Trophoblast cell (in vitro differentiated cells and primary cell): ENCODE measurements at regions not wholly inside any gene's neighbourhood (a gene's known extent, or its start where the extent isn't known, plus 50 kb on each side); places are given as distances from the start of the nearest gene placed in this dataset.

Experiments used
- DNase-seq, 2 donors: peaks; one replicate each; pipeline ENCODE4 v3.0.0-alpha.2; 2016
- H2AFZ ChIP-seq: 2 replicates; pipeline ENCODE4 v1.6.1; 2013; ENCODE audit warnings: low read length, moderate library complexity, mild to moderate bottlenecking; ENCODE audit not compliant: insufficient read depth, poor library complexity
- H2AK5ac ChIP-seq: 2 replicates; pipeline ENCODE4 v1.6.1; 2013; ENCODE audit warnings: mild to moderate bottlenecking, low read length
- H2BK120ac ChIP-seq: 2 replicates; pipeline ENCODE4 v1.6.1; 2013; ENCODE audit warnings: low read length, mild to moderate bottlenecking, moderate library complexity; ENCODE audit not compliant: insufficient read depth, poor library complexity
- H2BK12ac ChIP-seq: 2 replicates; pipeline ENCODE4 v1.6.1; 2013; ENCODE audit warnings: mild to moderate bottlenecking, low read length, moderate library complexity
- H2BK5ac ChIP-seq: 2 replicates; pipeline ENCODE4 v1.6.1; 2013; ENCODE audit warnings: low read length, low read depth, moderate library complexity, mild to moderate bottlenecking; ENCODE audit not compliant: poor library complexity
- H3K14ac ChIP-seq: 2 replicates; pipeline ENCODE4 v1.6.1; 2013; ENCODE audit warnings: mild to moderate bottlenecking, low read length
- H3K18ac ChIP-seq: 2 replicates; pipeline ENCODE4 v1.6.1; 2013; ENCODE audit warnings: mild to moderate bottlenecking, low read length
- H3K23ac ChIP-seq: 2 replicates; pipeline ENCODE4 v1.6.1; 2013; ENCODE audit warnings: low read length
- H3K27ac ChIP-seq: 2 replicates; pipeline ENCODE4 v1.5.1; 2013; ENCODE audit warnings: low read depth, mild to moderate bottlenecking, inconsistent platforms, low read length, moderate library complexity
- H3K27me3 ChIP-seq: 2 replicates; pipeline ENCODE4 v1.6.1; 2013; ENCODE audit warnings: inconsistent platforms, mild to moderate bottlenecking, low read length, moderate library complexity; ENCODE audit not compliant: insufficient read depth
- H3K36me3 ChIP-seq, 2 experiments: 1 replicate in 1 of 2; 2 replicates in 1 of 2; pipeline ENCODE4 v1.6.1; 2013; ENCODE audit warnings: low read length in 2 of 2, mild to moderate bottlenecking in 2 of 2, moderate library complexity in 1 of 2; ENCODE audit not compliant: insufficient read depth in 2 of 2, control insufficient read depth in 1 of 2
- H3K4ac ChIP-seq: 2 replicates; pipeline ENCODE4 v1.6.1; 2013; ENCODE audit warnings: low read depth, mild to moderate bottlenecking, low read length, moderate library complexity
- H3K4me1 ChIP-seq, 2 experiments: 1 replicate in 1 of 2; 2 replicates in 1 of 2; pipeline ENCODE4 v1.6.1; 2013; ENCODE audit warnings: low read length in 2 of 2, mild to moderate bottlenecking in 2 of 2, moderate library complexity in 1 of 2; ENCODE audit not compliant: insufficient read depth in 2 of 2, control insufficient read depth in 1 of 2
- H3K4me2 ChIP-seq: 2 replicates; pipeline ENCODE4 v1.6.1; 2013; ENCODE audit warnings: inconsistent platforms, mild to moderate bottlenecking, low read length, moderate library complexity
- H3K4me3 ChIP-seq: 2 replicates; pipeline ENCODE4 v1.5.1; 2013; ENCODE audit warnings: mild to moderate bottlenecking, low read depth, low read length, inconsistent platforms
- H3K79me1 ChIP-seq: one replicate; pipeline ENCODE4 v1.6.1; 2013; ENCODE audit warnings: low read length
- H3K79me2 ChIP-seq: 2 replicates; pipeline ENCODE4 v1.6.1; 2013; ENCODE audit warnings: low read length, mild to moderate bottlenecking; ENCODE audit not compliant: control insufficient read depth, insufficient read depth, poor library complexity
- H3K9ac ChIP-seq: 2 replicates; pipeline ENCODE4 v1.6.1; 2013; ENCODE audit warnings: mild to moderate bottlenecking, low read length
- H3K9me3 ChIP-seq: 2 replicates; pipeline ENCODE4 v1.6.1; 2013; ENCODE audit warnings: low read depth, mild to moderate bottlenecking, control low read depth, inconsistent platforms, low read length; ENCODE audit not compliant: insufficient read depth
- H4K12ac ChIP-seq: 2 replicates; pipeline ENCODE4 v1.6.1; 2013; ENCODE audit warnings: low read depth, mild to moderate bottlenecking, low read length, moderate library complexity
- H4K8ac ChIP-seq: 2 replicates; pipeline ENCODE4 v1.6.1; 2013; ENCODE audit warnings: low read depth, mild to moderate bottlenecking, low read length, moderate library complexity
- H4K91ac ChIP-seq: one replicate; pipeline ENCODE4 v1.6.1; 2013; ENCODE audit warnings: low read depth, mild to moderate bottlenecking, low read length, moderate library complexity
- WGBS: extraction: QIAGEN DNeasy Blood & Tissue Kit; methylation state at CpG from one replicate; pipeline ENCODE4 v1.1.7; 2013; ENCODE audit warnings: missing lambda C conversion rate; ENCODE audit not compliant: insufficient read length, insufficient coverage; ENCODE audit errors: extremely low coverage; 5-methylcytosine and 5-hydroxymethylcytosine counted together

DNA sequence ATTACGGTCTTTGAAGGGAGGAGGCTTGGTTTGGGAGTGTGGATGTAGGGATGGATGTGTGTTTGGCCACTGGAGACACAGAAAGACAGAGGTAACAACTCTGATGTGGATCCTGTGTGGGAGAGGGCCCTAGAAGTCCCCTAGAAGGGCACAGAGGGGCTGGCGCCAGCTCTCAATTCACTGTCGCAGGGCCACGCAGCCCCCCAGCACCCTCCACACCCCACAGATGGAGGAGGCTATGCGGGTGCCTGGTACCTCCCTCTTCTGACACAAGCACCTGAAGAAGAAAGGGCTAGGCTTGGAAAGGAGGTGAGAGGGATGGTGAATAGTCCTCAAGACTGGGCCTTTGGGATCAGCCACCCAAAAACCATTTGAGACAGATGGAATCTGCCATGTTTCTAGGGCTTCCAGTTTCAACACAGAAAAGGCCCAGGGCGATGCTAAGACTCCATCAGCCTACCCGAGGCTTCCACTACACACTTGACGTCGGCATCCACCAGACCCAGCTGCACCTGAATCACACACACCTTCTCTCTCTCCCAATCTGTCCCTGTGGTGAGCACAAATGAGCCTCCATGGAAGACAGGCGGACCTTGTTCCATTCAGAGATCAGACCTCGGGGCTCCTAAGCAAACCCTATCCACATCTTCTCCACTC is 413.5 kb upstream of the HS6ST1 start:
- Histone ChIP-seq H3K27me3 (no peaks in the 10 kb centered on the region), H3K14ac (no peak overlapping the region), H3K79me1 (no peaks in the 10 kb centered on the region), H3K4me1 (peaks cover 7 to 10% of the 10 kb centered on the region in 2 experiments), H3K4me3 (no peak overlapping the region), H2BK120ac (no peak overlapping the region), H3K9ac (no peak overlapping the region), H2AK5ac (no peak overlapping the region), H3K4ac (no peak overlapping the region), H4K12ac (no peak overlapping the region), H3K9me3 (no peaks in the 10 kb centered on the region), H3K23ac (no peak overlapping the region), H3K27ac (no peak overlapping the region), H4K91ac (no peak overlapping the region), H3K36me3 (no peaks in the 10 kb centered on the region), H2BK5ac (no peak overlapping the region), H2BK12ac (no peak overlapping the region), H2AFZ (no peak overlapping the region), H3K79me2 (no peaks in the 10 kb centered on the region), H3K18ac (no peak overlapping the region), H4K8ac (no peak overlapping the region), H3K4me2 (no peak overlapping the region)
- DNase-seq = no peak
- WGBS = no CpG with 5 or more reads among the region's 11 CpGs

DNA sequence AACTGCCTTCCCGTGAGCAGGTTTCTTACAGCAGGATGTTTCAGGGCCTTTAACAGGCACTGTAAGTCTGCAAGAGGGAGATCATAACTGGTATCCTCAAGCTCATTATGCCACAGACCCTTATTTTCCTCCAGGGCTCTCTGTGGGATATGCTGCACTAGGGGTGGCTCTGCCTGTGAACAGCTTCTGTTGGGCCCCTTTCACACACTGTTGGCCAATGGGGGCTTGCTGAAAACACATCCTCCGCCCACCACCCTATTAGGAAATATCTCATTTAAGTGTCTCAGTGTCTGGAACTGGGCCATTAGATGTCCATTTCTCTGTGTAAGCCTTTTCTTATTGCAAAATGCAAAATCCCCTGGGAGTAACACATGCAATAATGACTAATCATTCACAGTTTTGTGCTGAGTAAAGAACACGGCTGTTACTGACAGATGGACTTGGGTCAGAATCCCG is 414.3 kb upstream of the HS6ST1 start:
- DNase-seq = peak in 1 of 2 donors; percentile 23
- no peak overlapping the region for H3K14ac ChIP-seq
- H3K23ac ChIP-seq = no peak overlapping the region
- H3K4me1 ChIP-seq = peaks cover 7 to 10% of the 10 kb centered on the region in 2 experiments
- H4K91ac ChIP-seq = no peak overlapping the region
- no peak overlapping the region for H4K8ac ChIP-seq
- no peaks in the 10 kb centered on the region for H3K79me1 ChIP-seq
- H2BK12ac ChIP-seq = no peak overlapping the region
- no peak overlapping the region for H3K4me2 ChIP-seq
- H2BK120ac ChIP-seq = no peak overlapping the region
- H3K9me3 ChIP-seq = no peaks in the 10 kb centered on the region
- no peak overlapping the region for H2BK5ac ChIP-seq
- H3K79me2 ChIP-seq = no peaks in the 10 kb centered on the region
- no peak overlapping the region for H3K4ac ChIP-seq
- no peak overlapping the region for H4K12ac ChIP-seq
- WGBS = no CpG with 5 or more reads among the region's 4 CpGs
- H2AFZ ChIP-seq = no peak overlapping the region
- no peak overlapping the region for H3K27ac ChIP-seq
- no peak overlapping the region for H3K9ac ChIP-seq
- H3K18ac ChIP-seq = no peak overlapping the region
- no peak overlapping the region for H2AK5ac ChIP-seq
- no peaks in the 10 kb centered on the region for H3K27me3 ChIP-seq
- no peak overlapping the region for H3K4me3 ChIP-seq
- no peaks in the 10 kb centered on the region for H3K36me3 ChIP-seq

- Histone ChIP-seq H3K23ac (no peak overlapping the region), H4K8ac (no peak overlapping the region), H3K36me3 (no peaks in the 10 kb centered on the region), H2AFZ (no peak overlapping the region), H3K9ac (no peak overlapping the region), H3K4me3 (no peak overlapping the region), H2AK5ac (no peak overlapping the region), H3K27me3 (no peaks in the 10 kb centered on the region), H3K4me2 (no peak overlapping the region), H3K4ac (no peak overlapping the region), H2BK120ac (no peak overlapping the region), H3K14ac (no peak overlapping the region), H4K12ac (no peak overlapping the region), H3K79me2 (no peaks in the 10 kb centered on the region), H2BK5ac (no peak overlapping the region), H3K9me3 (no peaks in the 10 kb centered on the region), H2BK12ac (no peak overlapping the region), H3K79me1 (no peaks in the 10 kb centered on the region), H3K4me1 (peaks cover 7 to 10% of the 10 kb centered on the region in 2 experiments), H3K18ac (no peak overlapping the region), H3K27ac (no peak overlapping the region), H4K91ac (no peak overlapping the region)
- no CpG with 5 or more reads among the region's 5 CpGs for WGBS
- no peak for DNase-seq
Measured at GRCh38 chr2:128733450-128733849, 414.8 kb upstream of the HS6ST1 start.

DNA sequence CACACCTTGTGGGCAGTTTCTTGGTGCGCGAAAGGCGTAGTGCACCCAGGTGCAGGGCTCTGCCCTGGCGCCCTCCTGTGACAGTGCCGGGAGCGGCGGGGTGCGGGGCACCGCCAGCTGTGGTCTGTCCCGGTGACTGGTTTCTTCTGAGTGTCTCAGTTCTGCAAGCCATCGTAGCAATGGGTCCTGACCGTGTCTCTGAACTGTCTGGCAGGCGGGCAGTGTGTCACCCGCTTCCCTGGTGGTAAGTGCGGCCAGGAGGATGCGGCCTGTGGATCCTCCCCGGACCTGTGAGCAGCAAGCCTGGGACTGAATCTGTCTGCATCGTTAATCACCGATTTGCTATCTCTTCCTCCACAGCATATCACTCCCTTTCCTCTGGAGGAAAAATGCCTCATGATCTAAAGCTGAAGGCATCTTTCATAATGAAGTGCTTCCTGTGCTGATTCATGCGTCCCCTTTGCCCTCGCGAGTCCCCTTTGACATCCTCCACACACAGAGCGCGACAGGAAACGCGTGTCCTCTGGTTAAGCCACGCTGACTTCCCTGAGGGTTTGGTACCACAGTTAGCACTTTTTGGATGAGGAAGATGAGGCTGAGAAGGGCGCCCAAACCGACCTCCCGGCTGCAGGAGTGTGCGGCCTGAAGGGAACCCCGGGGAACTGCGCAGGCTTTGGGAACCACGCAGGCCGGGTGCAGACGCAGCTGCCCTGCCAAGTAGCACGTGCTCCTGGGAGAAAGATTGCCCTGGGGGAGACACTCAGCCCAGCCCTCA is 416.0 kb upstream of the HS6ST1 start:
- WGBS = no CpG with 5 or more reads among the region's 37 CpGs
- DNase-seq = peak; percentile 75 to 80
- Histone ChIP-seq H2BK5ac (no peak overlapping the region), H4K8ac (no peak overlapping the region), H3K4ac (no peak overlapping the region), H3K4me2 (no peak overlapping the region), H2AFZ (no peak overlapping the region), H2BK120ac (no peak overlapping the region), H3K18ac (no peak overlapping the region), H2AK5ac (no peak overlapping the region), H3K9me3 (no peaks in the 10 kb centered on the region), H3K4me3 (no peak overlapping the region), H3K36me3 (no peaks in the 10 kb centered on the region), H3K23ac (no peak overlapping the region), H3K14ac (no peak overlapping the region), H3K79me2 (no peaks in the 10 kb centered on the region), H3K4me1 (peaks cover 7 to 10% of the 10 kb centered on the region in 2 experiments), H3K27me3 (no peaks in the 10 kb centered on the region), H4K12ac (no peak overlapping the region), H2BK12ac (no peak overlapping the region), H3K79me1 (no peaks in the 10 kb centered on the region), H3K9ac (no peak overlapping the region), H4K91ac (no peak overlapping the region), H3K27ac (no peak overlapping the region)
